H1 (cell line): ENCODE measurements at regions not wholly inside any gene's neighbourhood (a gene's known extent, or its start where the extent isn't known, plus 50 kb on each side); places are given as distances from the start of the nearest gene placed in this dataset.

Experiments used
- TAF7 ChIP-seq: optimal IDR thresholded peaks from 2 replicates; pipeline ENCODE3; 2011; ENCODE audit warnings: low read depth, mild to moderate bottlenecking, inconsistent platforms, low read length, moderate library complexity, borderline replicate concordance
- TBP ChIP-seq: IDR thresholded peaks from 2 replicates; pipeline ENCODE4 v1.6.1; 2011; ENCODE audit warnings: low read depth, low read length, improper control_type of control experiment

- no peak for TF ChIP-seq TBP
- TF ChIP-seq TAF7 = no peak
Observed at GRCh38 chr1:57550092-57550491, 126.2 kb upstream of the DAB1 start.
